Esophagus squamous epithelium (tissue), 5 donors: ENCODE measurements at regions not wholly inside any gene's neighbourhood (a gene's known extent, or its start where the extent isn't known, plus 50 kb on each side); places are given as distances from the start of the nearest gene placed in this dataset.

Experiments used
- DNase-seq: peaks from one replicate; lab custom pipeline; 2025; lab: John Stamatoyannopoulos, UW
- H3K27ac ChIP-seq, 4 donors: fragments of 200-600 bp; sonication (generic); one replicate each; pipeline ENCODE4 v1.5.1; 2016 to 2019; ENCODE audit warnings: mild to moderate bottlenecking in 1 of 4
- H3K27me3 ChIP-seq, 4 donors: fragments of 200-600 bp; sonication (generic); 1 replicate in 3 of 4; 2 replicates in 1 of 4; pipeline versions ENCODE4 v1.5.1 to v1.6.0; 2017 to 2021; ENCODE audit warnings: antibody characterized with exemption in 1 of 4
- H3K36me3 ChIP-seq, 3 donors: fragments of 200-600 bp; sonication (generic); one replicate each; pipeline ENCODE4 v1.5.1; 2016 to 2019
- H3K4me1 ChIP-seq, 3 donors: fragments of 200-600 bp; sonication (generic); one replicate each; pipeline ENCODE4 v1.5.1; 2017 to 2019
- H3K4me3 ChIP-seq, 4 donors: fragments of 200-600 bp; sonication (generic); 1 replicate in 3 of 4; 2 replicates in 1 of 4; pipeline ENCODE4 v1.5.1; 2016 to 2019; ENCODE audit warnings: mild to moderate bottlenecking in 2 of 4, moderate library complexity in 1 of 4
- H3K9me3 ChIP-seq, 3 donors: fragments of 200-600 bp; sonication (generic); one replicate each; pipeline ENCODE4 v1.5.1; 2016 to 2019
- POLR2A ChIP-seq, 4 donors: fragments of 450-650 bp; IDR thresholded peaks; one replicate each; pipeline ENCODE4 v1.6.1; 2017; ENCODE audit warnings: antibody characterized with exemption in 4 of 4, mild to moderate bottlenecking in 4 of 4, moderate library complexity in 3 of 4
- WGBS, 2 donors: methylation state at CpG; one replicate each; pipeline ENCODE4 v1.1.5; 2018; 5-methylcytosine and 5-hydroxymethylcytosine counted together
- intact Hi-C: fragments of 100-400 bp; cut with DNase I; formaldehyde crosslinking; loops from one replicate; pipeline ENCODE4 v1.15.0; 2022
- TF ChIP-seq, protein P1 (sequence below), 6 experiments: fragments of 450-650 bp in 4 of 6; fragments of 200-600 bp in 2 of 6; sonication (generic) in 2 of 6; IDR thresholded peaks; one replicate each; pipeline ENCODE4 v1.5.1; 2016 to 2019; ENCODE audit warnings: antibody characterized with exemption in 6 of 6, mild to moderate bottlenecking in 4 of 6, moderate library complexity in 4 of 6
- donor health status: DM: yes; HTN: yes; CAD: no.

DNA sequence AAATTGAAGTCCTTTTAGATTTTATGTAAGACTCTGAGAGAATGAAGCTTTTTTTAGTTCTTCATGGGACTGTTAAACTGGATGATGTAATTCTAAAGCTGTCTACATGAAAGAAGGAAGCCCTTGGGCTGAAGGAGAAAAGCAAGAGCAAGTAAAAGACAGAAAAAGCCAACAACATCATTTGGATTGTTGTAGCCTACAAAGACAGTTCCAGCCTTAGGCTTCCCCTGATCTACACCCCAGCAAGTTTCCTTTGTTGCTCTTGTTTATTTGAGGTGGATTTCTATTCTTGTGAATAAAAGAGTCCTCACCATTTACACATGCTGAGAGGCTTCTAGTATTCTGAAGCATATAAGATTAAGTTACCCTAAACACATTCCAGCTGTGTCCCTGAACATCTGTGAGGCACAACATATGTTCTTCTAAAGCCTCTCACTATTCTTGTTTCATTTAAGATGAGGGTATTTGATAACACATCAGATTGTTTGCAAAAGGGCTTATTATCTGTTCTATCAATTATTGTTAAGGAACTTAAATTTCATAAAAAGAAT is 377.8 kb downstream of the LNPK start:
- no peak for DNase-seq
- Histone ChIP-seq H3K36me3 (no peaks in the 10 kb centered on the region), H3K27ac (no peak overlapping the region), H3K27me3 (no peaks in the 10 kb centered on the region), H3K4me1 (no peaks in the 10 kb centered on the region), H3K9me3 (no peaks in the 10 kb centered on the region), H3K4me3 (no peak overlapping the region)
- TF ChIP-seq POLR2A (IDR thresholded peaks at IDR 0.05), result no peak
- TF ChIP-seq, protein P1, sequence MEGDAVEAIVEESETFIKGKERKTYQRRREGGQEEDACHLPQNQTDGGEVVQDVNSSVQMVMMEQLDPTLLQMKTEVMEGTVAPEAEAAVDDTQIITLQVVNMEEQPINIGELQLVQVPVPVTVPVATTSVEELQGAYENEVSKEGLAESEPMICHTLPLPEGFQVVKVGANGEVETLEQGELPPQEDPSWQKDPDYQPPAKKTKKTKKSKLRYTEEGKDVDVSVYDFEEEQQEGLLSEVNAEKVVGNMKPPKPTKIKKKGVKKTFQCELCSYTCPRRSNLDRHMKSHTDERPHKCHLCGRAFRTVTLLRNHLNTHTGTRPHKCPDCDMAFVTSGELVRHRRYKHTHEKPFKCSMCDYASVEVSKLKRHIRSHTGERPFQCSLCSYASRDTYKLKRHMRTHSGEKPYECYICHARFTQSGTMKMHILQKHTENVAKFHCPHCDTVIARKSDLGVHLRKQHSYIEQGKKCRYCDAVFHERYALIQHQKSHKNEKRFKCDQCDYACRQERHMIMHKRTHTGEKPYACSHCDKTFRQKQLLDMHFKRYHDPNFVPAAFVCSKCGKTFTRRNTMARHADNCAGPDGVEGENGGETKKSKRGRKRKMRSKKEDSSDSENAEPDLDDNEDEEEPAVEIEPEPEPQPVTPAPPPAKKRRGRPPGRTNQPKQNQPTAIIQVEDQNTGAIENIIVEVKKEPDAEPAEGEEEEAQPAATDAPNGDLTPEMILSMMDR (IDR thresholded peaks at IDR 0.05), result no peak
- intact Hi-C loops, result no loop called here

DNA sequence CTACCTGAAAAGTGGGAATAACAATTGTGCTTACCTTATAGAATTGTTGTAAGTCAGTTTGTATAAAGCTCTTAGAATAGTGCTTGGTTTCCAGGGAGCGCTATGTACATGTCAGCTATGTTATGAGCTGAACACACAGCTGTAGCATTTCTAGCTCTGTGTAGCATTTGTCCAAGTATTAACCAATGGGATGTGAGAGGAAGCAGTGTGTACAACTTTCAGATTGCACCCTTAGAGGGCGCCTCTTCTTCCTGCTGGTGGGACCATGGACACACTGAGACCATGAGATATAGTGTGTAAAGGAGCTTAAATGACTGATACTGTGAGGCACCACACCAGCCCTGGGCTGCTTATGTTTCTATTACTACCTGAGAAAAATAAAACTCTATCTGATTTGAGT is 380.2 kb downstream of the LNPK start:
- no peaks in the 10 kb centered on the region for H3K36me3 ChIP-seq
- WGBS, 2 donors, result 79 to 88% methylated on average over 2 of the region's 2 CpGs
- no peak overlapping the region for H3K27ac ChIP-seq
- no peak for DNase-seq
- intact Hi-C loops, result no loop called here
- no peaks in the 10 kb centered on the region for H3K27me3 ChIP-seq
- no peaks in the 10 kb centered on the region for H3K4me1 ChIP-seq
- no peak overlapping the region for H3K4me3 ChIP-seq
- H3K9me3 ChIP-seq, result no peaks in the 10 kb centered on the region
- no peak for TF ChIP-seq POLR2A (IDR thresholded peaks at IDR 0.05)
- TF ChIP-seq, protein P1 (IDR thresholded peaks at IDR 0.05), result no peak

DNA sequence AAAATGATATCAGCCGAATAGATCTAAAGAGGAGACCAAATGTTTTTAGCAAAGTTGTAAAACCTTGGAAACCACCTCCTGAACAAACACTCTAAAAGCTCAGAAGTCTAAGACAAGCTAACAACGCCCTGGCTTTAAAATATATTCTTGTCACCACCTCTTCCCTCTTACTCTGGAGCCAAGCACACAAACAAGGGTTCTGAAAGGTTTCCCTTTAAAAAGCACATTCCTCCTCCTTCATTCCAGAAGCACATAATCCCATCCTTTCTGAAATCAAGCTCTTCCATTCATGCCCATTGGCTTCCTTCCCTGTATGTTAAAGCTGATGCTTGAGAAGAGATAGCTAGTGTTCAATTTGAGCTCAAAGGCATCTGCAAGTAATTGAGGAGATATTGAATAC is 382.0 kb downstream of the LNPK start:
- H3K27me3 ChIP-seq, result no peaks in the 10 kb centered on the region
- H3K27ac ChIP-seq, result no peak overlapping the region
- H3K9me3 ChIP-seq, result no peaks in the 10 kb centered on the region
- intact Hi-C loops, result no loop called here
- H3K36me3 ChIP-seq, result no peaks in the 10 kb centered on the region
- no peaks in the 10 kb centered on the region for H3K4me1 ChIP-seq
- TF ChIP-seq, protein P1 (IDR thresholded peaks at IDR 0.05), result no peak
- TF ChIP-seq POLR2A (IDR thresholded peaks at IDR 0.05), result no peak
- WGBS, 2 donors, result 28 to 35% methylated on average over 2 of the region's 2 CpGs
- no peak for DNase-seq
- no peak overlapping the region for H3K4me3 ChIP-seq

DNA sequence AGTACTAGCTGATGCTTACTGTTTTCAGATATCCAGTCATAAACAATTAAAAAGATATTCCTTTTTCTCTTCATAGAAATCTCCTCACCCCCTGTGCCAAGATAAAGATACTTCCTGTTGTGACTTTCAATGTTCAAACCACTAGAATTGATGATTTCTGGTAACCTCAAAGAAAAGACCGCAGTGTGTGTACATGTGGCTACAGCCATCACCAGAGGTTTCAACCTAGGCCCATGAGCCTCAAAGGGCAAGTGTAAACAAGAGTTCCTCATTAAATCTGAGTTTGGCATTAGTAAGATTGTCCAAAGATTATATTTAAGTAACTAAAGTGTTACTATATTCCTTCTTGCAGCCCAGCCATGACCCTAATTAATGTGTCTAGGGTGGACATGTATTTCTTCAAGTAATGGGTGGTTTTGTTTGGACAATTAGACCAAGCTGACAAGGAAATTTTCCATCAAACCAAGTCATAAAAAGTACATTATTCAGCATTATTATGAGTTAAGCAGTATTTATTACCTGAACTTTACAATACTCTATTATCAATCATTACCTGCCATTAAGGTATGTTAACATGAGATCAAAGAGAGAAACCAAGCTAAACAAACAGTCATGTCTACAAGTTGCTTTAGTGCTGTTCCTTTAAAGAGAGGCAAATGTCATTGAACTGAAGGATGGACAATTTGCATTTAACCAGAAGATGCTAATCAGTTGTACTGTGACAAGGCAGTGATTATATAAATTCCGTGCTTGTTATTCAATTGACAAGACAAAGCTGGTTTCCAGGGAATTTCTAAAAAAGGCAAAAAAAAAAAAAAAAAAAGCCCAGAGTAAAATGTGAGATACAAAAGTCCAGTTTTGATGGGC is 382.7 kb downstream of the LNPK start:
- no peak for TF ChIP-seq POLR2A (IDR thresholded peaks at IDR 0.05)
- TF ChIP-seq, protein P1 (IDR thresholded peaks at IDR 0.05), result no peak
- Histone ChIP-seq H3K27ac (no peak overlapping the region), H3K4me1 (no peaks in the 10 kb centered on the region), H3K36me3 (no peaks in the 10 kb centered on the region), H3K4me3 (no peak overlapping the region), H3K27me3 (no peaks in the 10 kb centered on the region), H3K9me3 (no peaks in the 10 kb centered on the region)
- intact Hi-C loops, result no loop called here
- 46 to 58% methylated on average over 2 of the region's 2 CpGs for WGBS, 2 donors
- no peak for DNase-seq

DNA sequence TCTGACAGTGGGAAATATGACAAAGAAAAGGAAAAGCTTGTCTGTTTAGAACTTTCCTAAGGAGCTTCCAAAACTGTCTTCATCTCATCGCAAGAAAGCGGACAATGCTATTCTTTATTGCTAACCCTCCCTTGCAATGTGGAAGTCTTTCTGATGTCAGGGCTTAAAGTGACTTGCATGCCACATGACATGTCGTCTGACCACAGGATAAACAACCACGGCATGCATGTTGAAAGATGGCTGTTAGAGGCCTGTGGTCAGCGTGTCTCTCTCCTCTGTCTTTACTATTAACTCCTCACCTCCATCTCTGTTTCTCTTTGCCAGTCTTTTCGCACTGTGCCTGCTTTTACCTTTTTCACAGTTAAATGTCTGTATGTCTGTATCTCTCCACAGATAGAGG is 389.8 kb downstream of the LNPK start:
- intact Hi-C loops, result no loop called here
- H3K4me1 ChIP-seq, result no peaks in the 10 kb centered on the region
- TF ChIP-seq POLR2A (IDR thresholded peaks at IDR 0.05), result no peak
- TF ChIP-seq, protein P1 (IDR thresholded peaks at IDR 0.05), result no peak
- 64 to 71% methylated on average over 6 of the region's 6 CpGs for WGBS, 2 donors
- H3K4me3 ChIP-seq, result no peak overlapping the region
- H3K36me3 ChIP-seq, result no peaks in the 10 kb centered on the region
- no peaks in the 10 kb centered on the region for H3K27me3 ChIP-seq
- no peak for DNase-seq
- H3K9me3 ChIP-seq, result no peaks in the 10 kb centered on the region
- no peak overlapping the region for H3K27ac ChIP-seq
